Stimulated activated CD4-positive, alpha-beta T cell treated with anti-CD3 and anti-CD28 coated beads, Interleukin-1b, Interleukin-23, amount 100 ng/mL, for 24 hours (primary cell): ENCODE measurements at regions not wholly inside any gene's neighbourhood (a gene's known extent, or its start where the extent isn't known, plus 50 kb on each side); places are given as distances from the start of the nearest gene placed in this dataset.

ENCODE experiments used
- DNase-seq, 4 experiments: peaks; one replicate each; pipeline ENCODE4 v3.0.0-alpha.2; 2020; ENCODE audit warnings: low read depth in 4 of 4, low spot score in 1 of 4

DNA sequence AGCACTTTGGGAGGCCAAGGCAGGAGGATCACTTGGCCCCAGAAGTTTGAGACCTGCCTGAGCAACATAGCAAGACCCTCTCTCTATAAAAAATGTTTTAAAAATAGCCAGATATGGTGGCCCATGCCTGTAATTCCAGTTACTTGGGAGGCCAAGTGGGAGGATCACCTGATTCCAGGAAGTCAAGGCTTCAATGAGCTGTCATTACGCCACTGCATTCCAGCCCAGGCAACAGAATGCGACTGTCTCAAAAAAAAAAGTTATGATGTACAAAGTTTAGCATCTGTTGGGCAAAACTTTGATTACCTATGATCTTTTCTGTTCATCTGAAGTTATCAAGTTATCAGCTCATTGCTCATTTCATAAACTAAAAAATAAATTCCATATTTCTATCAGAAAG lies 504.1 kb upstream of the PKDCC start:
- DNase-seq = no peak

DNA sequence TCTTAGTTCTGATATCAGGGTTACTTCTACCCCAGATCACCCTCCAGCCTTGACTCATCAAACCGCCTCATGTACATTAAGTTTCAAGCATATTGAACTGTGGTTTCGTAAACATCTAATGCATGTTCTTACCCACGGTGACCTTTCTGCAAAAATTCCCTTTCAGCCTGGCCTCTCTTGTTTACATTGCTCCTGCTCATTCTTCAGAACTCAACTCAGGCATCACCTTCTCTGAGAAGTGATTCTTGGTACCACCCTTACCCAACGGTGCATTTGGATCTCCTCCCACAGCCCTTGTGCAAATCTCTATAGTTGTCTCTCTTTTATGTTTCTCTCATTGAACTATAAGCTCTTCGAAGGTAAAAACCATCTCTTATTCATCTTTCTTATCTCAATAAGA lies 503.1 kb upstream of the PKDCC start:
- DNase-seq = no peak

DNA sequence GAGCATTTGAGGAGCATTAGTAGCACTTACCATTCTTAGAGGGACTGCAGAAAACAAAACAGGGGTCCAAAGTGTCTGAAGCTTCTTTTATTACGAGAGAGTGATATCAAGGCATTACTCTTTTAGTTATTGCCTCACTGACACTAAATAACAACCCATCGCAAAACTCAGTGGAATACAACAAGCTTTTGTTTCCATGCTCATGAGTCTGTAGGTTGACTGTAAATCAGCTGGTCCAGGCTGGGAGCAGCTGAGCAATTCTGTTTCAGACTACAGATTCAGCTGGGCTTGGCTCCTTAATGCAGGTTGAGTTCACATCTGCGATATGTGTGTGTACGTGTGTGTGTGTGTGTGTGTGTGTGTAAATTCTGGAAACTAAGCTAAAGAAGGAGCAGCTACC lies 501.8 kb upstream of the PKDCC start:
- DNase-seq = no peak

DNA sequence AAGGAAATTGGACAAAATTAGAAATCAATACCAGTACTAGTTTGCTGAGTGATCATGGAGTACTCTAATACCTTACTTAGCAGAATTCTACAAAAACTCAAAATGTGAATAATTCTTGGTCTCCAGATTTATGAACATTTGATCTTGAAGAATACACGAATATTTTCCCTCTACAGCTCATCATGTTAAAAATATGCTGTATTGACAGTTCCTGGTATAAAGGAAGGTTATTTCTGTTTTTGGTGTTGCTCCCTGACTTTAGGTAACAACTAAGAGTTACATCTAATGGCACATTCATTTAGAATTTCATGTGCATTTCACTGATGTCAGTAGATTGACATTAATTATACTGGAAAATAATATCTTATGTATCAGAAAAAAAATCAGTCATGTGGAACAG lies 479.2 kb upstream of the PKDCC start:
- no peak for DNase-seq

DNA sequence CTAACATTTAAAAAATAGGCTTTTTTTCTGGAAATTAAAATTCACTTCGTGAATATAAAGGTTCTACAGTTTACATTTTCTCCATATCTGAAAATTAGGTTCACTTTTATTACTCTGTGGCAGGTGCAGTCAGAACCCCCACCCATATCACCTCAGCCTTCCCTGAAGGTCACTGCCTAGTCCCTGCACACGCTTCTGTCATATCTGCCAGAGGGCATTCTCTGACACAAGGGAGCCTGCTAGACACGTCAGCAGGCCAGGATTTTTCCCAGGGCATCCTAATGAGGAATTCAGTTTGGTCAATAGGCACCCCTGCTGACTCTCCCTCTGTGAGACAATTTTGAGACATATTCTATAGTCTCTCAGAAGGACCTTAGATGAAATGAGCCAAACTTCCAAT lies 475.7 kb upstream of the PKDCC start:
- no peak for DNase-seq

DNA sequence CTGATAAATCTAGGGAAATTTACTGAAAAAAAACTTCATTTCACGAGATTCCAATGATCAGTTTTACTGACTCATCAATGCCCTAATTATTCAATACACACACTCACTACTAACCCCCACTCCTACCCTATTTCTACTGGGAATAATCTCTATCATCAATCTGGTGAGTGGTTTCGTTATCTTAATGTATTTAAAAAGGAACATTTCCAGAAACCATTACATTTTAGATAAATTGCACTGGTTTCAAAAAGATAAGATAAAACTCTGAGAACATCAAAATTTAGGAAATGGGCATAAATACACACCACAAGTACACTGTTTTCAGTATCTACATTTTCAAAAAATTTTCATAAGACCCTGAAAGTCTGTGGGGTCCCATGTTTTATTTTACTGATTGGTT lies 471.4 kb upstream of the PKDCC start:
- no peak for DNase-seq

DNA sequence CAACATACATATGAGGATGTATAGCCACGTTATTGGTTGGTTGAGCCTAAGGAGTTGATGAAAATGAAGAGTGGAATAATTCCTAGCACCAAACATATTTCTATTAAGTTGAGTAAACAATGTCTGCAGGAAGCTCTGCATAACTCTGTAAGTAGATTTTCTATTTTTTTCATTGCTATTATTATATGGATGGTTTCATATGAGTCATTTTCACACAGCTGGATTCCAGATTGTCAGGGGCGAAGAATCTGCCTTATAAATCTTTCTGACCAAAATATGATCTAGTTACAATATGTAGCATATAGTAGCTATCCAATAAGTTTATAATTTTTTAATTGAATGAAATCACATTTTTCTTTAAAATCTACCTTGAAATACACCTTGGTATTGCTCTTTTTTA lies 468.0 kb upstream of the PKDCC start:
- no peak for DNase-seq

DNA sequence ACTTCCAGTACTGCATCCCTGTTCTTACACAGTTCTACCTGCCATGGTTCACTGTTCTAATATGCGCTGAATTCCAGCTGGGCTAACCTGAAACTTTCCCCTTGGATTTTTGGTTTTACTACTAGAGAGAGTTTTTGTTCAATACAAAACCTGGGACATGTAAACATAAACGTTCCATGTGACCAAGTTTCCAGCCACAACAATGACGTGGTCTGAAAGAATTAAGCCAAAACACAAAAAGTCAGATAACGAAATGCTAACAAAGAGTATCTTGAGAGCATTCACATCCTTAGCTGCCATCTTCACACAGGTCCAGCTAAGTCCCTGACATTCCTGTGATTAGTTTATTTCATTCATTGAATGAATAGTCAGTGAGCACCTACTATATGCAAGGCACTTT lies 467.0 kb upstream of the PKDCC start:
- no peak for DNase-seq

DNA sequence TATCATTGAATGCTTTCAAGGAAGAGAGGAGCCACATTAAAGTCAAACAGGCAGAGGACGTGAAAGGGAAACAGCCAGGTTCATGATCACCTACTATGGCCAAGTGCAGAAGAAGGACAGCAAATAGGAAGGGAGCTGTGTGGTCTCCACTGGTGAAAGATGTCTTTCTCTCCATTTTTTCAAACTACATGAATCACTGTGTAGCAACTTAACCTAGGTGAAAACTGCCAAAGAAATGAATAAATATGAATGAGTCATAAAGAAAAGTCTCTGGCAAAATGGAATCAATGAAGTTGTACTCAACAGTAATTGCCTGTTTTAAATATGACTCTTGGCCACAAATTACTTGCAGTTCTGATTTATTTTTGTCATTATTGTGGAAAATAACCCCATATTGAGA lies 452.6 kb upstream of the PKDCC start:
- no peak for DNase-seq

DNA sequence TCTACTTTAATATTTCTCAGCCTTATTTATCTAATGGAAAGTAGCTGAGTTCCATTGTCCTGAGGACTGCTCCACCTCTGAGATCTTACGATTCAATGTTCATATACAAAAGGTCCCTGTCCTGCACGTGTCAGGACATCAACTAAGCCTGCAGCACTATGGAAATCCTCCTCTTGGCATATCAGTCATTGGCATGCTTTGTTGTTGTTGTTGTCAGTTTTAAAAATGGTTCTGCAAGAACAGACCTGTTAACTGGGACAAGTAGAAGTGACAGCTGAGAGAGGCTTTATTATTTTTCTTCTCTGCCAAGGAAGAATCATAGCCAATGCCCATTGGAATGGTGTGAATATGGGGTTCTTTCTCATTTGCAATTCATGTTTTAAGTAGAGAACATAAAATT lies 450.1 kb upstream of the PKDCC start:
- DNase-seq = no peak

DNA sequence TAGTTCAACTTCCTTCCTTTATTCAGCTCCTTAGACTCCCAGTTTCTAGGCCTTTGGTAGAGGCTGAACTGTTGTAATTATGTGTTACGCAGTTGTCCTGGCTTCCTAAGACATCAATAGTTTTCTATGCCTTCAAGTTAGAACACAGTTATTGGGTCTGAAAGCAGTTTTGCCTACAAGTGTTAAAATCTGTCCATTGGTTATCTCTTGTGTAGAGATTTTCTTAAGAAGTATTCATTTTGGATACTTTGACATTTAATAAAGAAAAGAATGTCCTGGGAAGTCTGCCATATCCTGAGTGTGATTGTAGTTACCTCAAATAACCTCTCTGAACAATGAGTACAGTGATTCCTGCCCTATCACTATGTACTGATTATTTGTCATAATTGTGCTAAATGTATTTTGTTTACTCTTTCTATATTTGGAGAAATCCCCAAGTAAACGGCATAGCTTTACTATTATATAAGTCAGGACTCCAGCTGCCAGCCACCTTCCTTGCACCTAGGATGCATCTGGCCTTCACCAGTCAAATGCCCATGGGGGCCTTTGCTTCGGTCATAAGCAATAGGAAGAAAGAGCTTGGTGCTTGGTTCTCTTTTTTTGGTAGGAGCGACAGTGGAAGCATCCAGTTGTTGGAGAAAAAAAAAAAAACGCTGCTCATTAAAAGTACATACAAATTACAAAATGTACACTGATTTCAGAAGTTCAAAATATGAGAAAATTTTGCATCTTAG lies 449.5 kb upstream of the PKDCC start:
- DNase-seq = no peak

DNA sequence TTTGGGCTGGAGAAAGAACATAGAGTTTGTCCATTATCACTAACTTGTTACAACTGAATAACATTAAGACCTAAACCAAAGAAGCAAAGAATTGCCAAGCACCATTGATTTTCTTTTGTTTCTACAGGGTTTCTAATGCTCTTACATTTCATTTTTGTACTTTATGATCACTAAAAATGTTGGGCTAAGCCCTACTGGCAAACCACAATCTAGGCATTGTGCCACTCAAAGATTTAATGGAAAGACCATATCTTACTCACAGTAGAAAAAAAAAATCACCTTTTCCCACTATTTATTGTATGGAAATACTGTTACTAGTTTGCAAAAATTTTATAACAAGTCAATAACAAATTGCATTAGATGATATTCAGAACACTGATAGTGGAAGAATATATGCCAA lies 447.4 kb upstream of the PKDCC start:
- no peak for DNase-seq

DNA sequence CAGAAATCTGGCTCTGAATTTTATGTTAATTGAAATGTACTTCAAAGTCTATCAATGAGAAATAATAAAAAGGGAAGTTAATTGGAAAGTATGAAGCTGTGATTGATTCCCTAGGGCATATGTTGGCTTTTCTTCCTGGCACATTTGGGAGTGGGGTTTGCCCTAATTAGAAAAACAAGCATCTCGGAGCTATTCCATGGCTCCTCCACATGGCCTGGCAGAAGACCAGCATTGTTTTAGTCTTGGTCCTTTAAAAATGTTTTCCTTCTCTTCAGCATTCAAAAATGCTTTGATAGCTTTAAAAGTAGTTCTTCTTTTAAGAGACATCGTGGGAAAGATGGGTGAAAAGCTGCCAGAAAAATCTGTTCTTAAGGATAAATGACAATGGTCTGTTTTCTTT lies 445.5 kb upstream of the PKDCC start:
- DNase-seq = no peak

DNA sequence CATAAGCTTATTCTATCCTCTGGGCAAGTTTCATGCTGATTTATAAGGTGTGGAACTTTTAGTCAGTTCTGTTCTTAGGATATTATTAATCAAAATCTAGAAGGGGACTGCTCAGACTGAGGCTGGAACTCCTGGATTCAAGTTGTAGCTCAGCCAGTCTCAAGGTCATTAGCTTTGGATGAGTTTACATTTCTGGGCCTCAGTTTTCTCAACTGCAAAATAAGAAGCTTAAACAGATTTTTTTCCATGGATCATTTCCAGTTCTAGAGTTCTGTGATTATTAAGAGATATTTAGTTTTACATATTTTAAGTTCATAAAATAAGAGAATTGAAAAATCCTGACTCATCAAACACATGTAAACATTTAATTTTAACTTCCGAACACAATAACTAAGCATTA lies 442.5 kb upstream of the PKDCC start:
- no peak for DNase-seq

DNA sequence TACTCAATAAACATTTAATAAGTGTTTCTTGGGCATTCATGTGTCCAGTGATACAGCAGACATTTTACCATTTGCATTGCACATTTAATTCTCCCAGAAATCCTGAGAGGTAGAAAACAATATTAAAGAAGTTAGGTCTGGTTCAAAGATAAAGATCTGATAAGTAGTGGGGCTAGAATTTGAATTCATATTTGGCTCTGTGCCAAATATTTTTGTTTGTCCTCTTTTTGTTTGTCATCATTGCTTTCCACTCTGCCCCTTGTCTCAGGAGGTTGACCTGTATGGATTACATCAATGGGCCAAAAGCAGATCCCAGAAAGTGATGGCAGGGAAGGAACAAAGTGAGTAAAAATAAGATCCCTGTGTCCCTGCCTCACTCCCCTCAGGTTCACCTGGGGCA lies 441.9 kb upstream of the PKDCC start:
- no peak for DNase-seq

DNA sequence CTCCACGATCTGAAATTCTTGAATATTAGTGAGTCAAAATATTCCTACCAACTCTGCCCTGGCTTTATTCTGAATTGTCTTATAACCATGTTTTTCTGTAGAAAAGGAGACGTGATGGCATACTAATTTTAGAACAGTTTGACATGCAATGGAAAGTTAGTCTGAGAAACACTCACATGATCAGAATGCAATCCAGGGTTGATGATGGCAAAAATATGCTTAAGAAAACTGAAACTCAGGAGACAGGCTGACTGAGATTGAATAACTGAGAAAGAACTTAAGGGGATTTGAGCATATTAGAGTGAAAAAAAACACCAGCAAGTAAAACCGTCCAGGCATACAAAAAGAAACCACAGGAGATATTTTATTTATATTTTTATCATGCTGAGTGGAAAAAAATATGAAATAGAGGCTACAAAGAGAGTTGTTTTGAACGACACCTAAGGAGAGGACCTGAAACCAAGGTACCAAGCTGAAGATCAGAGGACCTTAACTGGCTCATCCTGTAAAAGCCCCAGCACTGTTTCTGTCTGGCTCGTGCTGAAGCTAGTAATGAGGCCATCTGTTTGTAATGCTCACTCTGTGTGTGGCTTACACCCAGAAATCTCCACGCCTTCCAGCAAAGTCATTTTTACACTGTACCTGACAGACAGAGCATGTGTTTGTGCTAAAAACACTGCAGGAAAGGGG lies 437.2 kb upstream of the PKDCC start:
- no peak for DNase-seq

DNA sequence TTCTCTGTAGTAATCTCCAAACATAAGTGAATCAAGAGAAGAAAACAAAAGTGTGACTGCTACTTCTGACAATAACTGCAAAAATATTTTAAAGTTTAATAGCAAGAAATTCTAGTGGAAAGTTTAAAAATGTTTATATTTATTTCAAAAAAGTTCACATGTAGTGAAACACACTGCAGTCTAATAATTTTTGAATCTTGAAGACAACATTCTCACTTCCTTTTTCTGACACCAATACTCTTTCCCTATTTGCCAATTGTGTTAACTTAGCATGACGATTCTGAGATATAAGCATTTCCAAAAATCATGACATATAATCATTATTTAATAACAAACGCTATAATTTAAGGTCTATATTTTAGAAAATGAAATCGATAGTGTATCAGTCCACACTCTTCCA lies 429.1 kb upstream of the PKDCC start:
- DNase-seq = no peak

DNA sequence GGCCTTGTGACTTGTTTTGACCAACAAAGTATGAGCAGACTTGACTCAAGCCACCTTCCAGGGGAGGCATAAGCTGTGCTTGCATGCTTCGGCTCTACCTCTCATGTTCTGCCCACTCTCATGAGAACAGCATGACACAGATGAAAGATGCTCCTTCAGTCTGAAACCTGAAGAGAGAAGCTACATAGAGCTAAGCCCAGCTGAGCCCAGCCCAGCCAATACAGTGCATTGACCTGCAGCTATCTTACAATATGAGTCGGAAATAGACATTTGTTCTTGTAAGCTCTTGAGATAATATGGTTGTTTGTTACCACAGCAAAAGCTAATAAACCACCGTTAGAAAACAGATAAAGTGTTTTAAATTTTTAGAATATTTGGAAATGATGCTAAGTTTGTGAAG lies 426.7 kb upstream of the PKDCC start:
- no peak for DNase-seq

DNA sequence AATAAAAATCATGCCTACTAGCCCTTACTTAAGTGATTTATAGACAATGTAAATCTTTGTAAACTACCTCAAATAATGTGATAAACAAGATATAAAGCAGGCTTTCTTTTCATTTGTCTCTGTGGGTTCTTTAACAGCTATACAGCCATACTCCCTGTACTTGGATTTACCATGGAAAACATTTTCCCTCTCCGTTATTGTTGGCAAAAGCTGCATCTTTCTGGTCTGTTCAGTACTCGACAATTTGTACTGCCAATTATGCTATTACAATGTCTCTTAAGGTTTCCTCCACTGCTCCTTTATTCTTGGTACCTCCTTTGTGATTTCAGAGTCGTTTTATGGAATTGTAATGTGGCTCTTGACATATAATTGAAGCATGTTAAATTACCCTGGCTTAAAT lies 426.3 kb upstream of the PKDCC start:
- DNase-seq = no peak

DNA sequence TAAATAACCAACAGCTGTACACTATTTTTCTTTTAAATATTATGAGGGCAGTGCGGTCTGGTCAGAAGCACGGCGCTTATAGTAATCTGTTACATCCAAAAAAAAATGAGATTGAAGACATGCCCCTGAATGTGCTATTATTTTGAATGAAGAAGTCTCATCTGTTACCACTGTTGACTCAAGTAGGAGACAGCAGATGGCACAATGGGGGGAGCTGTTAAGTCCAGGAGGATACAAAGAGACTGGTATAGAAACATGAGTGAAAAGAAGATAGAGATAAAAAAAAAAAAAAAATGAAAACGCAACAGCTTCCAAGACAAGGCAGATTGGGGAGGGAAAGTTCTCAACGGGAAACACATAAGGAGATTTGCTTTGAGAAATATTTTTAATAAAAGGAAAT lies 425.5 kb upstream of the PKDCC start:
- no peak for DNase-seq

DNA sequence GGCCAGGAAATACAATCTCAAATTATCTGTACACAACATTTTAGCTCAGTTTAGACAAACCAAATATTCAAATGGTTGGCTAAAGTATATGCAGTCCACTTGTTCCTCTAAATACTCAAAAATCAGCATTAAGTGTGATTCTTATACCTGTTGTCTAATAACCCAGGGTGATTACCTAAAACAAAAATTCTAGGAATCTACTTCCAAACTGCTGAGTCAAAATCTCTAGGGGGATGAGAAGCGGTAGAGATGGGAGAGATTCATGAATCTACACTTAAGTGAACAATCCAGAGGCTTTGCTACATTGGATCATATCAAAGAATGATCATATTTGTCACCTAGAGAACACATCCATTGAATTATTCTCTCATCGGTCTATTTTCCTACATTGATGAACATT lies 420.9 kb upstream of the PKDCC start:
- DNase-seq = no peak

DNA sequence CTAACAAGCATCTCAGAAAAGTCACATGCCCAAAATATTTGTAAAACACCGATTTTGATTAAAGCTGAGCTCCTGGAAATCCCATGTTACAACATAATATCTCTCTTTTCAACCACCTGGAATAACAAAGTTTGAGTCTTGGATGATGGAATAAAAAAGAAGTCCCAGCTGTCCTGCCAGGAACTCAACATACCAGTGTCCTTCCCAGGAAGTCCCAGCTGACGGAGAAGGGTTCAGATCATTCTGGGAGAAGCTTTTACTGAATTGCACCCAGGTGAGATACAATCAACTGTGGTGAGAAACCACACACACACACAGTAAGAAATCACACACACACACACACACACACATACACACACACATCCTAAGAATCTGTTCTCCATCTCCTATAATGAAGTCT lies 413.1 kb upstream of the PKDCC start:
- no peak for DNase-seq

DNA sequence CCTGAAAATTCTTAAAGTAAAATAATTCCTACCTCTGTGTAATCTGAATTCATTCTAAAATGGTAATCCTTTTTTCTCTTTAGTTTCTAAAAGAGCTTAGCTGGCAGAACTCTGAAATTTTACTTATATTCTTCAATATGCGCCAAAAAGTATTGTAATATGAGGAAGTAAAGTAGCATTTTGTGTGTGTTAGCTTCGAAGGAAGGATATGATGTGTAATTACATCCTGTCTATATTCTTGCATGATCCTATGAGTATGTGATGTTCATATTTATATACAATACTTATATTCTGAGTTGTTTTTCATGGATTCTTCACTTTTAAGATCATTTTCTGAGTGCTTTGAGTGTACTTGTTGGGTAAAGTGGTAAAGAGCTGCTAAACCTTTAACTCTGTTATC lies 402.9 kb upstream of the PKDCC start:
- DNase-seq = no peak
